GM04504 (cell line): ENCODE measurements at regions not wholly inside any gene's neighbourhood (a gene's known extent, or its start where the extent isn't known, plus 50 kb on each side); places are given as distances from the start of the nearest gene placed in this dataset.

Experiments used
- DNase-seq: peaks from one replicate; pipeline ENCODE4 v3.0.0-alpha.2; 2012; ENCODE audit warnings: low read depth

- DNase-seq = no peak
Observed at GRCh38 chr13:69423844-69424243, 683.8 kb upstream of the ATXN8OS start.

- DNase-seq = no peak
Observed at GRCh38 chr13:69418319-69418718, 689.3 kb upstream of the ATXN8OS start.

- no peak for DNase-seq
Observed at GRCh38 chr13:69410761-69411160, 696.9 kb upstream of the ATXN8OS start.

- DNase-seq = no peak
Observed at GRCh38 chr13:69391756-69392155, 715.9 kb upstream of the ATXN8OS start.

GRCh38 chr13:69389899-69390298 lies 717.7 kb upstream of the ATXN8OS start:
- no peak for DNase-seq

GRCh38 chr13:69373747-69374425 lies 733.7 kb upstream of the ATXN8OS start:
- no peak for DNase-seq

GRCh38 chr13:69363360-69363759 lies 744.3 kb upstream of the ATXN8OS start:
- no peak for DNase-seq

GRCh38 chr13:69331245-69331644 lies 776.4 kb upstream of the ATXN8OS start:
- no peak for DNase-seq

- no peak for DNase-seq
Observed at GRCh38 chr13:69324090-69324886, 783.3 kb upstream of the ATXN8OS start.

GRCh38 chr13:69319656-69320055 lies 788.0 kb upstream of the ATXN8OS start:
- no peak for DNase-seq

GRCh38 chr13:69315039-69315438 lies 792.6 kb upstream of the ATXN8OS start:
- DNase-seq = no peak

- no peak for DNase-seq
Observed at GRCh38 chr13:69306766-69307165, 800.9 kb upstream of the ATXN8OS start.

GRCh38 chr13:69300131-69300530 lies 807.5 kb upstream of the ATXN8OS start:
- no peak for DNase-seq

- DNase-seq = no peak
Observed at GRCh38 chr13:69296130-69296529, 811.5 kb upstream of the ATXN8OS start.

GRCh38 chr13:69292789-69293425 lies 814.7 kb upstream of the ATXN8OS start:
- no peak for DNase-seq

- DNase-seq = no peak
Observed at GRCh38 chr13:69291292-69291906, 816.2 kb upstream of the ATXN8OS start.

GRCh38 chr13:69288026-69288425 lies 819.6 kb upstream of the ATXN8OS start:
- no peak for DNase-seq

GRCh38 chr13:69287050-69287698 lies 820.5 kb upstream of the ATXN8OS start:
- DNase-seq = no peak

GRCh38 chr13:69283837-69284236 lies 823.8 kb upstream of the ATXN8OS start:
- DNase-seq = no peak

GRCh38 chr13:69283301-69283700 lies 824.3 kb upstream of the ATXN8OS start:
- DNase-seq = no peak

- no peak for DNase-seq
Observed at GRCh38 chr13:69280399-69280798, 827.2 kb upstream of the ATXN8OS start.

GRCh38 chr13:69279213-69279612 lies 828.4 kb upstream of the ATXN8OS start:
- no peak for DNase-seq
